Activated CD4-positive, alpha-beta T cell treated with anti-CD3 and anti-CD28 coated beads for 24 hours (primary cell): ENCODE measurements at regions not wholly inside any gene's neighbourhood (a gene's known extent, or its start where the extent isn't known, plus 50 kb on each side); places are given as distances from the start of the nearest gene placed in this dataset.
"Not testable (repeated sequence)": the region's sequence is repeated elsewhere in the genome, so short reads cannot be mapped to it uniquely, and the experiment has no call there.

Experiments
- DNase-seq, 2 donors: peaks; one replicate each; pipeline ENCODE4 v3.0.0-alpha.2; 2020; ENCODE audit warnings: low read depth in 2 of 2

DNA sequence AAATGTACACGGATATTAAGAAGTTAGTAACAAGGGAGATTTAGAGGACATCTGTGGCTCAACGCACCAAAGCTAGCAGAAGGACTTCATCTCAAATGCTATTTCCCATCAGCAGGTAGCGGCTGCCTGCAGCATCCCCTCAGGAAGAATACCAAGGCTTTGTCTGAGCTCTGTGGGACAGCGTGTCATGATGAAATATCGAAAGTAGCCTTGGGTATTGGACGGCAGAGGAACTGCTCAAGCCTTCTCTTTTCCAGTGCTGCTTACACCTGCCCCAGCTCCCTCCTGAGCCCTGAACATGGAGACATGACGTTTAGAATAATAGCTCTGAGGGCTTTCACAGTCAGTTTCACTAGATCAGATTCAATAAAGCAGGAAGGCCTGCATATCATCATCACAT is 241.6 kb downstream of the SUCLG1 start:
- DNase-seq = no peak

DNA sequence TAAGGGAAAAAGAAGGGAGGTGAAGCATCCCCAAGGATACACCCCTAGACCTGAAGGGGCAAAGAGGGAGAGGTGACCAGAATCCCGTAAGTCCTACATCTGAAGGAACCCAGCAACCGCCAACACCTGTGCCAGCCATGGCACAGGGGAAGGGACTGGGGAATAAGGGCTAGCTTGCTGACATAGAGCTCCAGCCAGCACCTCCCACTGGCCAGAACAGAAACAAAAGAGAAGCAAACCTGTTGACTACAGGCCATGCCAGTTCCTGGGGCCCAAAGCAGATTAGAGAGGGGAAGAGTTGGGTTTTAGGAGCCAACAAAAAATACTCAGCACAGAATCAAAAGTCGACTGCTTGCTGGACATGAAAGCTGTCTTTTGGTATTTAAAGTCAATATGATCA is 244.6 kb downstream of the SUCLG1 start:
- DNase-seq = no peak

DNA sequence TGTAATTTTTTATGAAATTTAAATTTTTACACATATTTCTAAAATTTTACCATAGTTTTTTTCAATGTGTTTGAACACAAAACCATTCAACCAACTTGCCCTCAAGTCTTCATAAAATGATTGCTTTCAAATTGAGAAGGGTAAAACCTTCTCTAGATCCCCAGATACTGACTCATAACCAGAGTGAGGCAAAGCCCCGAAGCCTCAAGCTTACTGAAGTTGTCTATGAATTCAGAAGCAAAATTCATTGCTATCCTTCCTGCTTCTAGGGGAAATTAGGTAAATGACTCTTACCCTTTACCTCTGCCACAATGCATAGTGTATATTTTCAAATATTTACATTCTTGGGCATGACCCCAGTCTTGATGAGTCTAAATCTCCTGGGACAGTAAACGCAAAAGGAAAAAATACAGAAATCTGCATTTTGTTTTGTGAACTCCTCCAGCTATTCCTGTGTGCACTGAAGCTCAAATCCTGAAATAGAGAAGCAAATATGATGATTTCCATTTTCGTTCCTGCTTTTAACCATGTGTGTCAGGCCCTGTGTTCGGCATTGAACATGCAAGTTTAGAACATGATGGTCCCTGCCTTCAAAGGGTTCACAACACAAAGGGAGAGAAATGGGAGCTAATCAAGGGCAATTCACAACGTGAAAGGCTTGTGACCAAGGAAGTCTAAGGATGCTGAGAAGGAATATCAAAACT is 246.3 kb downstream of the SUCLG1 start:
- DNase-seq = no peak

DNA sequence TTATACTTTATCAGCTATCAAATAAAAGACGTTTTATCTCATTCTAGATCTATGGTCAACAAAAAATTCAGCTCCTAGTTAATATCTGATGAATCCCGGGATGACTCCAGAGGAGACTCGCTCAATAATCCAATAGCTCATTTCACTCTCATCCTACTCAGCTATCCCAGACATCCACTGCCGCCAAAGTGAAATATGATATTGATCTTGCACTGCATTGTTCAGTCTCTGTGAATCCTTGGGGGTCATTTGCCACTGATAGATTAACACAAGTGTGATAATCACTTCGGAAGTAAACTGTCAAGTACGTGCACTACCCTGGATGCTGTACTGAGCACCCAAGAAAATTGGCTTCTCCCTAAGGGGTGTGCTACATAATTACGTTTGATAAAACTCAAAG is 249.1 kb downstream of the SUCLG1 start:
- DNase-seq = no peak

DNA sequence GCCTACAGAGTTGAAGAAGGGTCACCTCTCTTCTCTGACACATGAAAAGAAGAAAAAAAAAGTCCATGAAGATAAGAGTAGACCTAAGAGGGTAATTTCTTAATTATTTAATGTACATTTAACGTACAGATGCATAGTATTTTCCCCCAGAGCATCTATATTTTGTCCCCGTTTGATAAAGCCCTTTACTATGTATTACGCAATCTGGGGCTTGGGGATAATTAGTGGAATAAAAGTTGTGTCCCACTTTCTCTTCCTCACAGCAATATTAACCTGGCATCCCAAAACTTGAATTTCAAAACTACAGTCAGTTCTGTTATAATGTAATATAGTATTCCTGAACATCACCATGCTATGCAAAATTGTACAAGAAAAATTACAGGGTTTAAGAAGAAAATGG is 254.1 kb downstream of the SUCLG1 start:
- DNase-seq = no peak

DNA sequence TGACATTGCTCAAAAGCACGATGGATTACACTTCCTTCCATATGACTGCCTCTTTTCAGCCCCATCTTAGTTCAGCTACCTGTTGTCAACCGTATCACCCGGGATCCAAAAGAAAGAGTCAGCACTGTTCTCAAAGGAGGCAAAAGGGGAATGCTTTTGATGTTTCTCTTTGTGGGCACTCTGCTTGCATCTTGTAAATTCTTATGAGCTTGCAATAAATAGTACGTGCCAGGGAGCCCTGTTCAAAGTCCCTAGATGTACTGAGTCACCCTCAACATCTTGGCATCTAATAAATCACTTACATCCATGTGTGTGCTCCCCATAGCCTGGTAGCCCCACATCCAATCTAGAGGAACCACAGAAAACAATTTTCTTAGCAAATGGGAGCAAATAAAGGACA is 256.9 kb downstream of the SUCLG1 start:
- no peak for DNase-seq

DNA sequence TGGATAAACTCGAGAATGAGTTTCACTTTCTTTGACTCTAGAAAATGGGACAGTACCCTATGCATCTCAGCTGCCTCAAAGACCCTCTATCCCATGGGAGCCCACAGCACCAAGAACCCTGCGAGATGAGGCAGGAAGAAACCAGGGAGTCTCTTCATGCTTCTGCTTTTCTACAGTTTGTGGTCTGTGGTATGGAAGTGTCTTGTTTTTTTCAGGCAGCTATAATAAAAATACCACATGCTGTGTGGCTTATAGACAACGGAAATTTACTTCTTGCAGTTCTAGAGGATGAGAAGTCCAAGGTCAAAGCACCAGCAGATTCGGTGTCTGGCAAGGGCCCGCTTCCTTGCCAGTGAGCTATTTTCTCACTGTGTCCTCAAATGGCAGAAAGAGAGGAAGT is 257.9 kb downstream of the SUCLG1 start:
- DNase-seq = no peak

DNA sequence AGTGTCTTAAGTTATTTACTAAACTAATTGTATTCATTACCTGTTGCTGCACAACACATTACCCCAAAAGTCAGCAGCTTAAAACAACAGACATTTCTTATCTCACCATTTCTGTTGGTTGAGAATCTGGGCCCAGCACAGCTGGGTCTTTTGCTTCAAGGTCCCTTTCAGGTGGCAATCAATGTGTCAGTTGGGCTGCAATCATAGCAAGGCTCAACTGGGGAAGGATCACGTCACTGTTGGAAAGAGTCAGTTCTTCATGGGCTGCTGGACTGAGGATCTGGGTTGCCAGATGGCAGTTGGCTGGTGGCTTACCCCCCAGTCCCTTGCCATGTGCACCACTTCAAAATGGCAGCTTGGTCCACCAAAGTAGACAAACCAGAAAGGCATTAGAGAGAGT is 261.2 kb downstream of the SUCLG1 start:
- no peak for DNase-seq

DNA sequence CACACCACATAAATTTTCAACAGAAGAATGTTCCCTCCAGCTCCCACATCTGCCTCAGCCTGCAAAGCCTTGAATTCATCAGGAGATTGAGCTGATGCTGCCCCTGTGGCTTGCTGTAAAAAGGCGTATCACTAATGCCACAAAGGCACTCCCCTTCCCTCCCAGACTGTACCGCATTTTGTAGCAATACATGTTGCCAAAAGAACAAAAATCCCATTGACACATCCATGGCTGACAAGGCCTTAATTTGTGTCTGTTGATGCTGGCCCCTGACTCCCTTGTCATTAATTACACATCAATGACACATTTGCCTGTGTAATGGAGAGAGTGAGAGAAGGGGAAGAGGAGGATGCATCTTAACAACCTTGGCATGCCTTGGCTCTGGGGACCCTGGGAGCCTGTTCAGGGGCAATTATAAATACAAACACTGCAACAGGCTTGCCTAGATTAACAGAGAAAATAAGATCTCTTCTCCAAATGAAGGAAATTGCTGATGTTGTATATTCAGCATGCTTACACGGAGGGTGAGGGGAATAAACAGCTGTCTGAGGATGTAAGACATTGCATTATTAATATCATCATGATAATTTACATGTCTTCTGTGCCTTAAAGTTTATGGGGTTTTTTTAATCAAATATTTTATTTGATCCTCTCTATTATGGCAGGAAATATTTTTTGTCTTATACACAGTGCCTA is 264.0 kb downstream of the SUCLG1 start:
- no peak for DNase-seq

DNA sequence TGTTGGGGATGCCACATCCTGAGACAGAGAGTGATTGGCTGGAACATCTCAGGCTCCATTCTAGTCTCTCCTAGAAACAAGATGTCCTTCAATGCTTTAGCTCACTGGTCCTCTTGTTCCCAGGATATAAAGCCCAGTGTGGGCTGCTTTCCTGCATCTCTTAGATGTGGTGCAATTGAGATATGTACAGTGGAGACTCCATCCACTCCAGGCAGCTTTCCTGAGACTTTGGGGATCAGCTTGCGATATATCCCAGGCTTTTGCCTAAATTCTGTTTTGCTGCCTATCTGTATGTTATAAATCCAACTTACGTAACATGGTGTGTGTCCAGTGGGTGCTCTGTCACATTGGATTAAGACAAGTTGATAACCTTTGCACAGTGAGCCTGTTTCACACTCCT is 264.9 kb downstream of the SUCLG1 start:
- no peak for DNase-seq

DNA sequence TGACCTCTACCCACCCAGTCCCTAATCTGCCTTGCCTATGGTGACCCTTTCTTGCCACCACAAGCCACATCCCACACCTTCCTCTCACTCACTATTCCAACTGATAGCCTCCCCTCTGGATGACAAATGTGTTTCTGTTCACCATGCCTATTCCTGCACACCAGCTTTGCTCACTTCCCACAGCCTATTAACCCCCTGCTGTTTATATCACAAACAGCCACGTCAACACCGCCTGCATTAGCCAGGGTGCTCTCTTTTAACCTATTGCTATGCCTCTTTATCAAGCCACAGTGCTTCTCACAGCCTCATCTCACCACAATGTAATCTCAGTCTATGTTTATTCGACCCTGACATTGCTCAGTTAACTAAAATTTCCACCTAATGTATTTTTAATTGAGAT is 271.8 kb downstream of the SUCLG1 start:
- DNase-seq = no peak

DNA sequence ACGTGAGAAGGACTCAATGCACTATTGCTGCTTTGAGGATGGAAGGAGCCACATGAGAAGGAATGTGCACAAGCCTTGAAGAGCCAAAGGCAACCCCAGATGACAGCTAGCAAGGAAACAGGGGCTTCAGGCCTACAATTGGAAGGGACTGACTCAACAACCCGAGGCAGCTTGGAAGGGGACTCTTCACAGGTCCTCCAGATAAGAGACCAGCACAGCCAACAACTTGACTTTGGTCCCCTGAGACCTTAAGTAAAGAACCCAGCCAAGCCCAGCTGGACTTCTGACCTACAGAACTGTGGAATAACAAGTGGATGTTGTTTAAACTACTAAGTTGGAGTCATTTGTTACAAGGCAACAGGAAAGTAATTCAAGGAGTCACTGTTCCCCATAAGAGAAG is 277.2 kb downstream of the SUCLG1 start:
- DNase-seq = no peak

DNA sequence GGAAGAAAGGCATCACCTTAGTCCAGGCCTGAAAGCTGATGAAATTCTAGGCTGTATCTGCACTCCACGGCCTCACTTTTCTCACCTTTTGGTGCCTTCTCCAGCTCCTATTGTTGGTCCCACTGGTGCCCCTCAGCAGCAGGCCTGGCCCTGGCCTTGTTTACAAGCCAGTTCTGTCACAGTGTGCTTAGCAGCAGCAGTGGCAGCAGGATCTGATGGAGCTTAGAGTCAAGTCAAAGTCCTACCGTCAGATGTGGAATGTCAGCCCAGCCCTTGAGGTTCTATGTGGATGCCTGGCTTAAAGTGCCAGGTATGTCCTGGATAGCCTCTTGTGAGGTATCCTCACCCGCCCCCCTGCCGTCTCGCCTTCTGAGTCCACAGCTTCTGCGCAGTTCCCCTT is 281.3 kb downstream of the SUCLG1 start:
- DNase-seq = no peak

DNA sequence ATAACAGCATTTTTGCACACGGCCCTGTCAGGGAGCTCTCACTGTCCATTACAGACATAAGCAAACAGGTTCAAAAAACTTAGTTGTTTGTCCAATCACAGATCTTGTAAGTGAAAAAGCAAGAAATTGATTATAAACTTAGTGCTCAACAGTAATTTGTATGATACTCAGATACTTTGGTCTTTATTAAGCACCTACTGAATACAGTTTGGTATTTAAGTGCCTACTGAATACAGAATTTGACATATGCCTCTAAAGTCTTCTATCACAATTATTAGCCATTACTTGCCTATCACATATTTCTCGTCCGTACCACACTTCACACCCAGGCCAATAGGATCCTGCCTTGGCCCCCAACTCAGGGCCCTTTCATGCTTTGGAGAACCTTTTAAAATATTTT is 283.1 kb downstream of the SUCLG1 start:
- no peak for DNase-seq

DNA sequence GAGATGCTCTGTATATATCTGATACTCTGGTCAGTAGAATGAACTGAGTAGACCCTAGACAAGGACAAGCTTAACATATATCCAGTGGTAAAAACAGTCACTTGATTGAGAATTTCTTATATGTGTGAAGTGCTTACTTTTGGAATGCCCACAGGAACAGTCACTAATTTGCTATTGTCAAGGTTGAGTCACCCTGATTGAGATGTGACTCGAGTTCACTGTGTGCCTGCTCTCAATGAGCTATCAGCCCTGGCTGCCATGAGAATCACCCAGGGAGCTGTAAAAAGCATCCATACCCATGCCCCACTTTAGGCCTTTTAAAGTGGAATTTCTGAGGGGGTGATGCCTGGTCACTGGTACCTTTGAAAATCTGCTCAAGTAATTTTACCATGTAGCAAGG is 283.7 kb downstream of the SUCLG1 start:
- DNase-seq = no peak

DNA sequence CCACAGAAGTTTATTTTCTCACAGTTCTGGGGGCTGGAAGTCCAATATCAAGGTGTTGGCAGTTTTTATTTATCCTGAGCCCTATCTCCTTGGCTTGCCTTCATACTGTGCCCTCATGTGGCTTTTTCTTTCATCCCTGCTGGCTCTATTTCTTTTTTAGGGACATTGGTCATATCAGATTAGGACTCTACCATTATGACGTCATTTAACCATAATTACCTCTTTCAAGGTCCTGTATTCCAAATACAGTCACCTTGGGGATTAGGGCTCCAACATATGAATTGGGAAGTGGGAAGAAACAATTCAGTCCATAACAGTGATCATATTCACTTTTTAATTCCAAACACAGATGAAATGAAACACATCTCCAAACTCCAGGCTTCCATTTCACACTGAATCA is 286.0 kb downstream of the SUCLG1 start:
- DNase-seq = no peak

DNA sequence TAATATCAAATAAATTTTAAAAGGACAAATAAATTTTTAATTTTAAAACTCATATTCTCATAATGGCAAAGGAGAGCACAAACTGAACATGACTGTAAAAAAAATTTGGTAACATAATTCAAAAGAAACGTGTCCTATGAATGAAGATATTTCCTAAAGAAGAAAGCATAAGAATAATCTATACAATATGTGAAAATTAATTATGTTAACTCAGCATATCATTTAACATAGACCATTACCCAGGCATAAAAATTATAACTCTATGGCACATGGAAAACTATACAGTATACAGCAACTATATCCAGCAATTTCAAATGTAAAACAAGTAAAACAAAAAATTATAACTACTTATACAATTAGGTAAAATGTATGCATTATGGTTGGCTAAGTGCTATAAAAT is 288.1 kb downstream of the SUCLG1 start:
- DNase-seq = no peak

DNA sequence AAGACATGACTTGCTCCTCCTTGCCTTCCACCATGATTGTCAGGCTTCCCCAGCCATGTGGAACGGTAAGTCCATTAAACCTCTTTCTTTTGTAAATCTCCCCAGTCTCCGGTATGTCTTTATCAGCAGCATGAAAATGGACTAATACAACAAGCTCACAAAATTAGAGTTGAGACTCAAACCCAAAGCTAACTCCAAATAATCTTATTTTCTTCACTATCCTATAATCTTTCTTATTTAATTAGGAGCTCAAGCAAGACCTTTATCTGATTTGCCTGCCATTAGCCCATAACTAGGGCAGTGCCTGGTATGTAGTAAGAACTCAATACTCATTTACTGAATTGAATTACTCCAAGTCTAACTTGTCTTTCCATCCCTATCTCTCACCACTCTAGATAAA is 289.2 kb downstream of the SUCLG1 start:
- no peak for DNase-seq

DNA sequence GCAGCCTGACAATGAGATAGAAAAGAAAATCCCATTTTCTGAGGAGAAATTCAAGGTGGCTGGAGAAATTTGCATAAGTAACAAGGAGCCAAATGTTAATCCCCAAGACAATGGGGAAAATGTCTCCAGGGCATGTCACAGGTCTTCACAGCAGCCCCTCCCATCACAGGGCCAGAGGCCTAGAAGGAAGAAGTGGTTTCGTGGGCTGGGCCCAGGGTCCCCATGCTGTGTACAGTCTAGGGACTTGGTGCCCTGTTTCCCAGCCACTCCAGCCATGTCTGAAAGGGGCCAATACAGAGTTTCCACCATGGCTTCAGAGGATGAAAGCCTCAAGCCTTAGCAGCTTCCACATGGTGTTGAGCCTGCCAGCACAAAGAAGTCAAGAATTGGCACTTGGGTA is 290.5 kb downstream of the SUCLG1 start:
- DNase-seq = not testable (repeated sequence)

DNA sequence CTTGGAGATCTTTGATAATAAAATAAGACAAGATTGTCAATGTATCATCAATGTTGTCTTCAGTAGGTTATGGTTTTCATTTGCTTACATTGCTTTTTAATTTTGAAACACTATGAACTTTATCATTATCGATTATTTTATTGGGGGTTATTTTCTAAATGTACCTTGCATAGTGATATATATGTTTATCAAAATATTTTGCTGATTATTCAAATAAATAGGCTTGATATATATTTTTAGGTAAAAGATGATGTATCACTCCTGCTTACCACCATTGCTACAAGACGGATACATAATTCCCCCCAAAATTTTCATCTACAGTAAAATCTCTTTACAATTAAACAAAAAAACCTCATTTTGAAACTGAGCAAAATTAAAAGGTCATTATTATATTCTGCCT is 293.8 kb downstream of the SUCLG1 start:
- DNase-seq = no peak

DNA sequence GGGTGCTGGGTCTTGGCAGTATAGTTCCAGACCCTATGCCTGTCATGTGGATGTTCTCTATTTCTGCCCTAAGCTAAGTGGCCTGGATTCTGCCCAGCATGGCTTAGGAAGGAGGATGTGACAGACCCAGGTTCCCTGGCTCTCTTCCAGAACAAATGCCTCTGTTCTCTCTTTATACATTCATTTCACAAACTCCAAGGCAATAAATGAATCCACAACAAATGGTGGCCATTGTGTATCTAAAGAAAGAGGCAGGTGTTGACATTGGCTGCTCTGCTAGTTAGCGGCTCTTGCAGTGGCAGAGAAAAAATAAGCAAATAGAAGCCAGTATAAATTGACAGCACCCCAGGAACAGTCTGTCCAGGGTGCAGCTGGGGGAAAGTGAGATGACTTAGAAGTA is 298.6 kb downstream of the SUCLG1 start:
- no peak for DNase-seq

DNA sequence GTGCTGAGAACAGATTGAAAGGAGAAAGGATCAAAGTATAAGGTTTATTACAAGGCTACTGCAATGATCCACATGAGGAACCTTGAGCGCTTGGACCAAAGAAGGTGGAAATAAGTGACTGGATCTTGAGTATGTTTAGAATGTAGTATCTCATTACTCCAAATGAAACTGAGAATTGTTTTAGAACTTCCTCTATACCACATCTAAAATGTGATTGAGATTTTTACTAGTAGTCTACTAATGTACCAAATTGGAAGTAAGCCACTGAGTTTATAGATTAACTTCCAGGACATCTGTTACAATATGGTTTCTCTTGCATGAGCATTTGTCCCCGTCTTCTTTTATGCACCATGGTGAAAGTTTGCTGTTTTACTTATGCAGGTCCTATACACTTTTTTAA is 300.5 kb downstream of the SUCLG1 start:
- no peak for DNase-seq

DNA sequence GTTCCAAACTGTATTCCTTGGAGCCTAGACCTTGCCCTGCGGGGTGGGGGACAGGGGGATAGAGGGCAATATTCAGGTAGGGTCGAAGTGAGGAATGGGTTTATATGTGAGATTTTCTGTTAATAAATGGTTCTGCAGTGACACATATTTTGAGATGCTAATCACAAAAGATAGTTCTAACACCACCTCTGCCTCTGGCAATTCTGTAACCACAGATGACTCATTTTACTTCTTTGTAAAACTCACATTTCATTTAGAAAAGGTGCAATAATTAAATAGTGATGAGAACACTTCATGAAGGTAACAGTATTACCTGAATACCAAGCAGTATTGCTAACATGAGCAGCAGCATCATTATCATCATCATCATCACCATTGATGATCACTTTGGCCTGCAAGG is 306.6 kb downstream of the SUCLG1 start:
- DNase-seq = no peak

DNA sequence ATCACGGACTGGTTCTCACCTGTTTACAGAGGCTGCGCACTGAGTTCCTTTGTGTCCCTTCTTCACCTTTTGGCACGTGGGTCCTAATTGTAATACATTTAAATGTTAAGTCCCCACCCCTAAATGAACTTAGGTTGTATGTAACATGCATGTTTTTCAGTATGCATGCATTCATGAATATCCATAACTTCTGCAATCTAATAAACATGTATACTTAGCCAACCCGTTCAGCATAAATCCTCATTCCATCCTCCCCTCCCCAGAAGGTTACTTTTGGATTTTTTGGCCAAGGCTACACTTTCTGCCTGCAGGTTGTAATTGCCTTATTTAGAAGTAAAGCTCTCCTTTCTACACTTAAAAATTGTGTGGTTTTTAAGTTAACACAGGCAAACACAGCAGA is 314.7 kb downstream of the SUCLG1 start:
- no peak for DNase-seq
